OCI-LY3 (cell line): ENCODE measurements at regions not wholly inside any gene's neighbourhood (a gene's known extent, or its start where the extent isn't known, plus 50 kb on each side); places are given as distances from the start of the nearest gene placed in this dataset.
"Not testable (repeated sequence)": the region's sequence is repeated elsewhere in the genome, so short reads cannot be mapped to it uniquely, and the experiment has no call there.

ENCODE experiments used
- EZH2phosphoT487 ChIP-seq: fragments of 200-600 bp; shearing (Covaris generic); IDR thresholded peaks from 2 replicates; pipeline ENCODE4 v1.6.1; 2018; ENCODE audit warnings: antibody characterized with exemption, mixed run types, low read depth
- TF ChIP-seq, protein P1 (sequence below): fragments of 200-600, 300-600 bp; sonication (generic); IDR thresholded peaks from 2 replicates; pipeline ENCODE4 v1.5.1; 2014; ENCODE audit warnings: antibody characterized with exemption, low read length, low read depth

DNA sequence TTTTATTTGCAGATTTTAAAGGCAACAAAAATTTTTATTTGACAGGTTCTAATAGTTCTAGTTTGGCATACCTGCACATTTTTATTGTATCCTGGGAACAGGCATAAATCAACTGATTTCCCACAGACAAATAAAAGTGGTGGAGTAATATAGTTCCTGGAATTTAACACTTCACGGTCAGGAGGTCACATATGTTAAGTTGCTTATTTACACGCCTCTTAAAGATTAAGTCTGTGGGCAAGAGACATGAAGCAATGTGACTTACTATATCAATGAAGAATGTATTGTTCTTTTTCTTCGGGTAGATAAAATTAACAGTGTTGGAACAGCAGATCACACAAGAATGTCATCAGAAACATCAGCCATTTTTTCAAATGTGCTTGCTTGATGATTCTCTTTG lies 558.3 kb downstream of the TTLL7 start:
- TF ChIP-seq, protein P1, sequence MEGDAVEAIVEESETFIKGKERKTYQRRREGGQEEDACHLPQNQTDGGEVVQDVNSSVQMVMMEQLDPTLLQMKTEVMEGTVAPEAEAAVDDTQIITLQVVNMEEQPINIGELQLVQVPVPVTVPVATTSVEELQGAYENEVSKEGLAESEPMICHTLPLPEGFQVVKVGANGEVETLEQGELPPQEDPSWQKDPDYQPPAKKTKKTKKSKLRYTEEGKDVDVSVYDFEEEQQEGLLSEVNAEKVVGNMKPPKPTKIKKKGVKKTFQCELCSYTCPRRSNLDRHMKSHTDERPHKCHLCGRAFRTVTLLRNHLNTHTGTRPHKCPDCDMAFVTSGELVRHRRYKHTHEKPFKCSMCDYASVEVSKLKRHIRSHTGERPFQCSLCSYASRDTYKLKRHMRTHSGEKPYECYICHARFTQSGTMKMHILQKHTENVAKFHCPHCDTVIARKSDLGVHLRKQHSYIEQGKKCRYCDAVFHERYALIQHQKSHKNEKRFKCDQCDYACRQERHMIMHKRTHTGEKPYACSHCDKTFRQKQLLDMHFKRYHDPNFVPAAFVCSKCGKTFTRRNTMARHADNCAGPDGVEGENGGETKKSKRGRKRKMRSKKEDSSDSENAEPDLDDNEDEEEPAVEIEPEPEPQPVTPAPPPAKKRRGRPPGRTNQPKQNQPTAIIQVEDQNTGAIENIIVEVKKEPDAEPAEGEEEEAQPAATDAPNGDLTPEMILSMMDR: not testable (repeated sequence)
- TF ChIP-seq EZH2phosphoT487: not testable (repeated sequence)
